Stimulated activated memory B cell treated with anti-CD40 and anti-IgM and Interleukin-4, amounts not matched to agents 10 μg/mL and 1 μg/mL and 100 μg/mL, for 72 hours (primary cell): ENCODE measurements at regions not wholly inside any gene's neighbourhood (a gene's known extent, or its start where the extent isn't known, plus 50 kb on each side); places are given as distances from the start of the nearest gene placed in this dataset.
"Not testable (repeated sequence)": the region's sequence is repeated elsewhere in the genome, so short reads cannot be mapped to it uniquely, and the experiment has no call there.

Experiments used
- ATAC-seq: fragments of 150-1000 bp; cut with Tn5 transposase; 2 replicates; pipeline ENCODE4 v1.10.0; 2021
- H3K27ac Mint-ChIP-seq: one replicate; pipeline ENCODE4 v1.8.0; 2022; ENCODE audit warnings: mild to moderate bottlenecking, mixed read lengths
- H3K27me3 Mint-ChIP-seq: one replicate; pipeline ENCODE4 v1.8.0; 2022; ENCODE audit warnings: mixed read lengths
- H3K36me3 Mint-ChIP-seq: one replicate; pipeline ENCODE4 v1.8.0; 2022; ENCODE audit warnings: mixed read lengths
- H3K4me1 Mint-ChIP-seq: one replicate; pipeline ENCODE4 v1.8.0; 2022; ENCODE audit warnings: mixed read lengths
- H3K4me3 Mint-ChIP-seq: one replicate; pipeline ENCODE4 v1.8.0; 2022; ENCODE audit warnings: mild to moderate bottlenecking, moderate library complexity, mixed read lengths
- H3K9me3 Mint-ChIP-seq: one replicate; pipeline ENCODE4 v1.8.0; 2022; ENCODE audit warnings: mixed read lengths

- no peak for ATAC-seq
- Mint-ChIP-seq H3K36me3 (no peaks in the 10 kb centered on the region), H3K9me3 (no peaks in the 10 kb centered on the region), H3K4me3 (no peak overlapping the region), H3K27ac (no peak overlapping the region), H3K27me3 (no peaks in the 10 kb centered on the region), H3K4me1 (no peaks in the 10 kb centered on the region)
These were observed 57.5 kb upstream of the PLPPR5 start for GRCh38 chr1:99062192-99062591.

- H3K4me1 Mint-ChIP-seq, result no peaks in the 10 kb centered on the region
- no peak for ATAC-seq
- H3K27ac Mint-ChIP-seq, result no peak overlapping the region
- H3K4me3 Mint-ChIP-seq, result no peak overlapping the region
- H3K9me3 Mint-ChIP-seq, result no peaks in the 10 kb centered on the region
- no peaks in the 10 kb centered on the region for H3K27me3 Mint-ChIP-seq
- H3K36me3 Mint-ChIP-seq, result no peaks in the 10 kb centered on the region
These were observed 64.5 kb upstream of the PLPPR5 start for GRCh38 chr1:99069146-99069545.

- not testable (repeated sequence) for H3K9me3 Mint-ChIP-seq
These were observed 73.9 kb upstream of the PLPPR5 start for GRCh38 chr1:99078529-99078928.

GRCh38 chr1:99082366-99082765 is 77.7 kb upstream of the PLPPR5 start:
- ATAC-seq, result no peak
- H3K27ac Mint-ChIP-seq, result no peak overlapping the region
- no peaks in the 10 kb centered on the region for H3K36me3 Mint-ChIP-seq
- peaks cover 3% of the 10 kb centered on the region for H3K9me3 Mint-ChIP-seq
- H3K27me3 Mint-ChIP-seq, result no peaks in the 10 kb centered on the region
- no peaks in the 10 kb centered on the region for H3K4me1 Mint-ChIP-seq
- no peak overlapping the region for H3K4me3 Mint-ChIP-seq

More at GRCh38 chr1:99078529-99078928, 73.9 kb upstream of the PLPPR5 start:
- not testable (repeated sequence) for ATAC-seq, H3K4me3 Mint-ChIP-seq, H3K36me3 Mint-ChIP-seq, H3K4me1 Mint-ChIP-seq, H3K27ac Mint-ChIP-seq
- peaks cover 17% of the 10 kb centered on the region for H3K27me3 Mint-ChIP-seq

- Mint-ChIP-seq H3K9me3 (peaks cover 6% of the 10 kb centered on the region), H3K4me3 (no peak overlapping the region), H3K4me1 (no peaks in the 10 kb centered on the region), H3K27me3 (no peaks in the 10 kb centered on the region), H3K36me3 (no peaks in the 10 kb centered on the region), H3K27ac (no peak overlapping the region)
- no peak for ATAC-seq
These were observed 78.7 kb upstream of the PLPPR5 start for GRCh38 chr1:99083338-99083737.

GRCh38 chr1:99084562-99084961 is 79.9 kb upstream of the PLPPR5 start:
- Mint-ChIP-seq H3K4me1 (no peaks in the 10 kb centered on the region), H3K9me3 (peaks cover 6% of the 10 kb centered on the region), H3K27ac (no peak overlapping the region), H3K27me3 (no peaks in the 10 kb centered on the region), H3K4me3 (no peak overlapping the region), H3K36me3 (no peaks in the 10 kb centered on the region)
- ATAC-seq, result no peak

- Mint-ChIP-seq H3K4me3 (no peak overlapping the region), H3K36me3 (no peaks in the 10 kb centered on the region), H3K4me1 (no peaks in the 10 kb centered on the region), H3K9me3 (peaks cover 6% of the 10 kb centered on the region), H3K27ac (no peak overlapping the region), H3K27me3 (no peaks in the 10 kb centered on the region)
- ATAC-seq, result no peak
These were observed 81.4 kb upstream of the PLPPR5 start for GRCh38 chr1:99086057-99086456.

- Mint-ChIP-seq H3K9me3 (peaks cover 15% of the 10 kb centered on the region), H3K27ac (no peak overlapping the region), H3K36me3 (no peaks in the 10 kb centered on the region), H3K4me3 (no peak overlapping the region), H3K4me1 (no peaks in the 10 kb centered on the region), H3K27me3 (no peaks in the 10 kb centered on the region)
- no peak for ATAC-seq
These were observed 93.9 kb upstream of the PLPPR5 start for GRCh38 chr1:99098589-99098988.

- no peak for ATAC-seq
- Mint-ChIP-seq H3K27me3 (no peaks in the 10 kb centered on the region), H3K4me1 (no peaks in the 10 kb centered on the region), H3K9me3 (no peaks in the 10 kb centered on the region), H3K36me3 (no peaks in the 10 kb centered on the region), H3K27ac (no peak overlapping the region), H3K4me3 (no peak overlapping the region)
These were observed 101.6 kb upstream of the PLPPR5 start for GRCh38 chr1:99106274-99106673.

GRCh38 chr1:99107680-99108079 is 103.0 kb upstream of the PLPPR5 start:
- no peak overlapping the region for H3K27ac Mint-ChIP-seq
- H3K4me3 Mint-ChIP-seq, result no peak overlapping the region
- ATAC-seq, result no peak
- H3K9me3 Mint-ChIP-seq, result peaks cover 3% of the 10 kb centered on the region
- no peaks in the 10 kb centered on the region for H3K27me3 Mint-ChIP-seq
- no peaks in the 10 kb centered on the region for H3K36me3 Mint-ChIP-seq
- H3K4me1 Mint-ChIP-seq, result no peaks in the 10 kb centered on the region

GRCh38 chr1:99110140-99111041 is 105.7 kb upstream of the PLPPR5 start:
- H3K27me3 Mint-ChIP-seq, result no peaks in the 10 kb centered on the region
- no peak for ATAC-seq
- H3K4me3 Mint-ChIP-seq, result no peak overlapping the region
- H3K9me3 Mint-ChIP-seq, result peaks cover 3% of the 10 kb centered on the region
- no peaks in the 10 kb centered on the region for H3K36me3 Mint-ChIP-seq
- no peak overlapping the region for H3K27ac Mint-ChIP-seq
- H3K4me1 Mint-ChIP-seq, result no peaks in the 10 kb centered on the region

GRCh38 chr1:99115231-99115630 is 110.6 kb upstream of the PLPPR5 start:
- Mint-ChIP-seq H3K4me3 (no peak overlapping the region), H3K27me3 (no peaks in the 10 kb centered on the region), H3K9me3 (peaks cover 3% of the 10 kb centered on the region), H3K36me3 (no peaks in the 10 kb centered on the region), H3K27ac (no peak overlapping the region), H3K4me1 (no peaks in the 10 kb centered on the region)
- no peak for ATAC-seq

- no peak overlapping the region for H3K4me3 Mint-ChIP-seq
- H3K36me3 Mint-ChIP-seq, result no peaks in the 10 kb centered on the region
- H3K27ac Mint-ChIP-seq, result no peak overlapping the region
- no peaks in the 10 kb centered on the region for H3K9me3 Mint-ChIP-seq
- no peaks in the 10 kb centered on the region for H3K4me1 Mint-ChIP-seq
- ATAC-seq, result no peak
- no peaks in the 10 kb centered on the region for H3K27me3 Mint-ChIP-seq
These were observed 114.5 kb upstream of the PLPPR5 start for GRCh38 chr1:99119188-99119587.

- Mint-ChIP-seq H3K9me3 (peaks cover 6% of the 10 kb centered on the region), H3K4me1 (no peaks in the 10 kb centered on the region), H3K27ac (no peak overlapping the region), H3K4me3 (no peak overlapping the region), H3K36me3 (no peaks in the 10 kb centered on the region), H3K27me3 (no peaks in the 10 kb centered on the region)
- no peak for ATAC-seq
These were observed 117.4 kb upstream of the PLPPR5 start for GRCh38 chr1:99122039-99122438.

- Mint-ChIP-seq H3K4me1 (no peaks in the 10 kb centered on the region), H3K4me3 (no peak overlapping the region), H3K9me3 (peaks cover 12% of the 10 kb centered on the region), H3K36me3 (no peaks in the 10 kb centered on the region), H3K27ac (no peak overlapping the region), H3K27me3 (no peaks in the 10 kb centered on the region)
- ATAC-seq, result no peak
These were observed 119.3 kb upstream of the PLPPR5 start for GRCh38 chr1:99123936-99124335.

- no peaks in the 10 kb centered on the region for H3K36me3 Mint-ChIP-seq
- ATAC-seq, result no peak
- no peaks in the 10 kb centered on the region for H3K4me1 Mint-ChIP-seq
- peaks cover 10% of the 10 kb centered on the region for H3K9me3 Mint-ChIP-seq
- no peak overlapping the region for H3K27ac Mint-ChIP-seq
- H3K4me3 Mint-ChIP-seq, result no peak overlapping the region
- peaks cover 9% of the 10 kb centered on the region for H3K27me3 Mint-ChIP-seq
These were observed 126.9 kb upstream of the PLPPR5 start for GRCh38 chr1:99131546-99131945.
